Hypothalamus (tissue), 51 donors: ENCODE measurements at regions not wholly inside any gene's neighbourhood (a gene's known extent, or its start where the extent isn't known, plus 50 kb on each side); places are given as distances from the start of the nearest gene placed in this dataset.

ENCODE experiments used
- DNase-seq, 51 donors: peaks; one replicate each; lab custom pipeline; 2025; lab: John Stamatoyannopoulos, UW

DNA sequence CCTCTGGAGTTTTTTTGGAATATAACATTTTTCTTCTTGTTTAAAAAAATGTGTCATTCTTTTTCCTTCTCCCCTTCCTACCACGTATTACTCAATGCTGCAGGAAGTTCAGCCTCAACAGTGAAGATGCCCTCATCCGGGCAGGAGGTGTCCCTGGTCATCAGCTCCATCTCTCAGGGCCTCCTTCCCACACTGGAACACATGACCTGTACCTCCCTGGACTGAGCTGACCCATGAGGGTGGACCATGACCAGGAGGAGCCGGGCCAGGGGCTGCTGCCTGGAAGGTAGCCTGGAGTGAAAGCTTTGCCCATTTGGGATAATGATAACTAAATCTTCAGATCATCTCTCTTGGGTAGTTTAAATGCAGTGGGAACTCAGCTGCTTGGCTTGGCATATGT lies 316.5 kb upstream of the ZMIZ1 start:
- DNase-seq = no peak

GRCh38 chr10:78752708-78753107 lies 316.1 kb upstream of the ZMIZ1 start:
- DNase-seq = no peak

DNA sequence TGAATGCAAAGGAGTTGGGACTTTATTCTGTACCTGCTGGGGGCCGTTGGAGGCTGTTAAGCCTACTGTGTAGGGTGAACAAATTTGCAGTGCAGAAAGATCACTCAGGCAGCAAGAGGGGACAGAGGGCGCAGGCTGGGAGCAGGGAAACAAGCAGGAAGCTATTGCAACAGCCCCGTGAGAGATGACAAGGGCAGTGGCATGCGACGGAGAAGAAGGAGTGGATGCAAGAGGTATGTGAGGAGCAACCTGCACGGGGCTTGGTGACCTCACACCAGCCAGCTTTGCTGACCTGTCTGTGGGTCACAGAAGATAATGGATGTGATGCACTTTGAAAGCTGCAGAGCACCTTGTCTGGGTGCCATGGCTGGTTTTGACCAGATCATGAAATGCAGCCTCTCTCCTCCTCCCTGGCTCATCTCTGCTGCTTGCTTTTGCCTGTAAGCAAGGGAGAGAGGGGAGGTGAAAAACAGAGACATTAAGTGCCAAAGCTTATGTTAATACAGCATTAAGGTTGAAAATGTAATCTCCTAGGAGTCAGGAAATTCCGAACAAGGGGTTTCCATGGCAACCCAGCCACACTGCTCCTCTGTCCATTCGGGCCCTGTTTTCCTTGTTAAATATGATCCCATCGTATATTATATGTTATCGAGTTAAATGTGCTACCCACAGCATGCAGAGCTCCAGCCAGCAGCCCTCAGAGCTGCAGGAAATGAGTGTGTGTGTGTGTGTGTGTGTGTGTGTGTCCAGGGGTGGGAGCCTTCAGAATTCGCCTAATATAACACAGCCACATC lies 314.3 kb upstream of the ZMIZ1 start:
- peak in 1 of 51 donors; percentile 41 for DNase-seq

GRCh38 chr10:78755063-78755701 lies 313.6 kb upstream of the ZMIZ1 start:
- DNase-seq = no peak

DNA sequence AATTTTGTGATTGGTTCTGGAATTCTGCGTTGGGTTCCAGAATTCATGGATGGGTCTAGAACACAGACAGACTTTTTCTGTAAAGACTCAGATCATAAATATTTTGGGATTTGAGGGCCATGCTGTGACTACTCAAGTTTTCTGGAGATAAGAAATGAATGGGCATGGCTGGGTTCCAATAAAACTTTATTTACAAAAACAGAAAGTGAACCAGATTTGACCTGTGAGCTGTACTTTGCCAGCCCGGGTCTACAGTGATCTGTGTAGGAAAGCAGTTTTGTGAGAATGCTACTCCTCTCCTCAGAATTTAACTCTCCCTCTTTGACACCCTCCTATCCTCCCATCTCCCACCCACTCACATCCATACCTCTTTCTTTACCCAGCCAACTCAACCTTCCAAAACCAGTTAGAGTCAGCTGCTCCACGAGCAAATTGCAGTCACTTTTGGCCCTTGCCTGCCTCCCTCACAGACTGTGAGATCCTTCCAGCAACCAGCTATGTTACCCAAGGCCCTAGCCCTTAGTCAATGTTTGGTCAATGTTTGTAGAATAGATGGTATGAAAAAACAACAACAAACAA lies 312.8 kb upstream of the ZMIZ1 start:
- DNase-seq = no peak

- DNase-seq = peak in 40 of 51 donors; percentile 30 to 91 (median 64)
Measured at GRCh38 chr10:78756604-78757343, 312.0 kb upstream of the ZMIZ1 start.

DNA sequence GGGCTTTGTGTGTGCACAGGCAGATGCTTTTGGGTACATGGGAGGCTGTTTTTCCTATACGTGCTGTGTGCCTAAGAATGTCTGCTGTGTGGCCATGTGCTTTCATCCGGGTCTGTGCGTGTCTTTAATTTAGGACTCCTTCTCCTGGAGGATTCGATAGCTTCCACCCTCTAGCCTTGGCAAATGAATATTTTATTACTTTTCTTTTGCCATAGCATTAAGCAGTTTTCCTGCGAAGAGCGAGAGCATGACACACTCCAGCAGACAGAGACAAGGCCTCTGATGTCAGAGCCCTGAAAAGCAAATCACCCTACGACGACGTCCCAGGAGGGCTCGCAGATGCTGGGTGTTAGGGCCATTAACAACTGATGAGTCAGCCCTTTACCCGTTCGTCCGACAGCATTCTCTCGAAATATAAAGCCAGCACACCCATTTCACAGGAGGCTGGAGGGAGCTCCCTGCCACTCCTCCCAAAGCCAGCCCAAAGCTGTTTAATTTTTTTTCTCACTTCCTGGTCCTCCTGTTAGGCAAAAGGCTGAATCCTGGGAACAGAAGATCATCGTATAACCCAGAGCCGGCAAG lies 311.3 kb upstream of the ZMIZ1 start:
- DNase-seq = no peak

DNA sequence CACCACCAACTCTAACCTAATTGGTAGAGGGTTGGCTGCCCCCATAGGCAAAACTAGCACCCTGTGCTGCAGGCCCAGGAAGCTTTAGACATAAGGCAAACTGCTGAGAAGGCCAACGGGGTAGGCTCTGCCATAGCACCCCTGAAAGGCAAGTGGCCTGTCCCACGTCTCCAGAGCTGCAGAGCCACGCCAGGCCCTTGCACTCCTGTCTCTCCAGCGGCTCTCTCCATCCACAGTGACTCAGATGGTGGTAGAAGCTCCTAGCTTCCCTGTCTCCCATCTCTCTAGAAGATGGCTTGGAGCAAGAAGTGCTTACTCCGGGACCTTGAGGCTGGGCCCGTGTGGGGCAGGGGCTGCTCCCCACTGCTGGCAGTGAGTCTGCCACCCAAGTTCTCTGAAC lies 310.6 kb upstream of the ZMIZ1 start:
- DNase-seq = no peak

DNA sequence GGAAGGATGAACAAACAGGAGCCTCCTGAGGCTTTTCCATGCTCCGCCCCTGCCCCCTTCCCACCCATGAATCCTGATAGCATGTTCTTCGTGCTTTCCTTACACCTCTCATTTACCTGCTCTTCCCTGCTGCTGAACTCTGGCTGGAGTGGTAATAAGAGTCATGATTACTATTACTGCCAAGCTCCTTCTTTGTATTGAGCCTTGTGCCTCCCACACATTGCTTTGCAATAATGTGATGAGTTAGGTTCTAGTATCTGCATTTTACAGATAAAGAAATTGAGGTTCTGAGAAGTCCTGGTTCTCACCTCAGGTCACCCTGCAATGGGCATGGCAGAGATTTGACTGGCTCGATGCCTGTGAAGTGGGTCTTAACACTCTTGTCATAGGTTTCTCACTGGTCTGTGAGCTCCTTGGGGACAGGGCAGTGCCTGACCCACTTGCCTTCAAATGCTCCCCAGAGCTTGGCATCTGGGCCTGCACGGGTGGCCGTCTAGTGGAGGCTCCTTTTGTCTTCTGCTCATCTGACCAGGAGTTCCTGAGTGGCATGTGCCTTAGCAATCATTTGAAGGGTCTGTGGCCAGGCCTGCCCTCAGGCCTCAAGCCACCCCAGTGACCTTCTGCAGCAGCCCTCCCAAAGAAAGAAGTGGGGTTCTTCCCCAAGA lies 309.2 kb upstream of the ZMIZ1 start:
- no peak for DNase-seq

- DNase-seq = no peak
Measured at GRCh38 chr10:78760463-78761310, 308.1 kb upstream of the ZMIZ1 start.

GRCh38 chr10:78761311-78761781 lies 307.4 kb upstream of the ZMIZ1 start:
- DNase-seq = no peak

DNA sequence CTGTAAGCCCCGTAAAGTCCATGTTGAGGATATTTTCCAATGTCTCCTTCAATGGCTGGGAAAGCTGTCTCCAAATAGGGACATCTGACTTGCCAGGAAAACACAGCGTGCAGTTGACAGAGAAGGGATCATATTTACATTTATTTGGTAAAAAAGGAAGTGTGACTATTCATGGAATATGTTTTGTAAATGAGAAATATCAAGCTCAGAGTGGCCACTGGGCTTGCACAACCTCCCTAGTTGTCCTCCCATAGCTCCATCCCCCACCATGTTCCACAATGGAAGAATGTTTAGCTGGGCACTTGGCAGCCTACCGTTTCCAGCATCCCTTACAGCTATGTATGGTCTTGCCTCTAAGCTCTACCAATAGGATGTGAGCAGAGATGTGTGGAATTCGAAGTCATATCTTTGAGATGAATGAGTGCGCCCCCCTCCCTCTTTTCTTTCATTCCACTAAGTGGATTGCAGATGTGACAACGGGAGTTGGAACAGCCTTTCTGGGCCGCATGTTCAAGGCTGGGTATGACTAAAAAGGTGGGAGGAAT lies 306.6 kb upstream of the ZMIZ1 start:
- no peak for DNase-seq

DNA sequence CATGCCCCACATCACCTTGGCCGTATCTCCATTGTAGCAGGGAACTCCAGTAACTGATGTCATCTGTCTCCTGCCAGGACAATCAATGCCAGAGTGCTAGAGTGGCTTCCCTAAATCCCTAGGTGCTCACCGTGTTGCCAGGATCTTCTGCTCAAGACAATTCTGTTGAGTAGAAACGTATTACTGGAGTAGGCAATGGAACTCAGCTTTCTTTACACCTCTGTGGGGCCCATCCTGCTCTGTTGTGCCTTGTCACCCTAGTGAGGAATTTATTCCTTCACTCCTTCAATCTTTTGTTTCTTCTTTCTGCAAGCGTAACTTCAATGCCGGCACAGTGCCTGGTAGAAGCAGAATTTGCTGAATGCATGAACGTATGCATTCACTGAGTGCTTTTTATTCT lies 305.5 kb upstream of the ZMIZ1 start:
- DNase-seq = no peak

GRCh38 chr10:78763651-78764395 lies 304.9 kb upstream of the ZMIZ1 start:
- DNase-seq = peak in 18 of 51 donors; percentile 14 to 48 (median 32)

DNA sequence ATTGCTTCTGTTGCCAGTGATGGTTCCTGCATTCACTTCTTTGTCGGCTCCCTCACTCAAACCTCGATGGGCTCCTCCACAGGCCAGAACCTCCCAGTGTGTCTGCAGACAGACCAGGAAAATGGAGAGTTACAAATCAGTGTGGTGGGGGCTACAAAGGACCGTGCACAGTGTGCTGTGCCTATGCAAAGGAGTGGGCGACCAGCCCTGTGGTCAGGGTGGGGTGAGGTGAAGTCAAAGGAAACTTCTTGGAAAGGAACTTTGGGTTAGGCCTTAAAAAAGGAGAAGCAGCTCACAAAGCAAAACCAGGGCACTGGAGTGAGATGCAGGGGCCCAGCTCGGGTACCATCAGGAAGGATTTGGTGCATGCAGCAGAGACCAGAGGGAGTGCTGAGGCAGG lies 304.3 kb upstream of the ZMIZ1 start:
- DNase-seq = no peak

DNA sequence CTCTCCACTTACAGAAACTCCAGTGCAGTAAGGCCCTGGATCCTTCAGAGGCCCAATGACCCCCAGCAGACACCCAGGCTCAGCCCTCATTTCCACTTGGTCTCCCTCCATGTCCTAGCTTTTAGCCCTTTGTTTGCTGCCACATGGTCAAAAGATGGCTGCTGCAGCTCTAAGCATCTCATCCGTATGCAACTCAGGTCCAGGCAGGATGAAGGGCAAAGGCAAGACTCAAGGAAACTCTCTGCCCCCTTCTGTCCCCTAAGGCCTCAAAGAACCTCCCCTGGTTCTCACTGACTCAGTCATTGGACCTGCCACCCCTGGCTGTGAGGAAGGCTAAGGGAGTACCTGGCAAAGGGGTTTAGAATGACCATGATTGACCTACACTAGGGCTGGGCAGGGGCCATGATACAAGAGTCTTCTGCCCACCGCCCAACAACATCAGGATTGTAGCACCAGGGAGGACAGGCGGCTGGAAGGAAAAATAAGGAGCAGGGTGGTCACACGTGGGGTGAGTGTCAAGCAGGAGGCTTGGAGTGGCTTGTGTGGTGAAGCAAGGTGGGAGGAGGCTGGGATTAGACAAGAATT lies 303.8 kb upstream of the ZMIZ1 start:
- no peak for DNase-seq

DNA sequence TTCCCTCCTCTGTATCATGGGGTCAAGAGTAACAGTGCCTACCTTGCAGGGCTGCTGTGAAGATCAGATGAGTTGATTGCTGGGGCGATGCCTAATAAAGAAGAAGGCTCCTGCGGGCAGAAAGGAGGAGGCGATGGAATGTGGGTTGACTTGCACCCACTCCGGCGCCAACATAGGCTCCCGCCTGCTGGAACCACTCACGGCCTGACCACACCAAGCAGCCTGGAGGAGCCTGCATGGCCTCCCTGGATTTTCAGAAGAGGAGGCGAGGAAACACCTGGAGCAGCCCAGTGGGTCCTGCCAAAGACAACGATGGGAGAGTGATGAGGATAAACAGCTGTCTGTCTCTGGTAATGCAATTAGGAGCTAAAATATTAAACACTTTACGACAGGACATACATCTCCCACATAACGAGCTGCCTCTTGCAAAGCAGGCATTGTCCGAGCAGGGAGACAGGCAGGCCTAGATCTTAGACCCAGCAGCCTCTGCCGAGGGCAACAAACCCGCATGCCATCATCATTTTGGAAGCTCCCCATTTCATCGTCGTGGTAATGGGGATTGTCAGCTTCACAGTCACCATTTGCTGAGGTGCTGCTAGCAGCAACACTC lies 302.9 kb upstream of the ZMIZ1 start:
- no peak for DNase-seq
